CD14-positive monocyte (primary cell): ENCODE measurements at regions not wholly inside any gene's neighbourhood (a gene's known extent, or its start where the extent isn't known, plus 50 kb on each side); places are given as distances from the start of the nearest gene placed in this dataset.

ENCODE experiments used
- DNase-seq, 3 donors: peaks; one replicate each; pipeline ENCODE4 v3.0.0-alpha.2; 2011 to 2022
- H2AFZ ChIP-seq: 2 replicates; pipeline ENCODE4 v1.6.0; 2012; ENCODE audit warnings: mild to moderate bottlenecking, low read depth, low read length, inconsistent platforms; ENCODE audit not compliant: insufficient read depth, poor library complexity, severe bottlenecking
- H3K27ac ChIP-seq, 2 donors: 1 replicate in 1 of 2; 2 replicates in 1 of 2; pipeline ENCODE4 v1.5.1; 2012 to 2013; ENCODE audit warnings: low read length in 2 of 2, control low read depth in 1 of 2, inconsistent platforms in 1 of 2, low read depth in 1 of 2, mild to moderate bottlenecking in 1 of 2
- H3K27me3 ChIP-seq, 2 donors: one replicate each; pipeline versions ENCODE4 v1.6.0 to v1.6.1; 2011 to 2013; ENCODE audit warnings: low read length in 2 of 2; ENCODE audit not compliant: control insufficient read depth in 2 of 2, insufficient read depth in 2 of 2
- H3K36me3 ChIP-seq, 2 donors: replicated peaks in 1 of 2; 1 replicate in 1 of 2; 2 replicates in 1 of 2; pipeline versions ENCODE4 v1.5.1 to v1.6.1; 2012 to 2013; ENCODE audit warnings: low read length in 2 of 2, control low read depth in 1 of 2, inconsistent platforms in 1 of 2, mild to moderate bottlenecking in 1 of 2; ENCODE audit not compliant: insufficient read depth in 2 of 2, control insufficient read depth in 1 of 2
- H3K4me1 ChIP-seq, 2 donors: 1 replicate in 1 of 2; 2 replicates in 1 of 2; pipeline versions ENCODE4 v1.5.1 to v1.6.1; 2012 to 2013; ENCODE audit warnings: low read length in 2 of 2, control low read depth in 1 of 2, inconsistent platforms in 1 of 2, mild to moderate bottlenecking in 1 of 2, moderate library complexity in 1 of 2; ENCODE audit not compliant: insufficient read depth in 2 of 2, control insufficient read depth in 1 of 2
- H3K4me2 ChIP-seq: replicated peaks from 2 replicates; pipeline ENCODE3; 2012; ENCODE audit warnings: low read length, moderate library complexity, mild to moderate bottlenecking; ENCODE audit not compliant: poor library complexity, severe bottlenecking; ENCODE audit errors: extremely low read depth
- H3K4me3 ChIP-seq, 3 experiments: fragments of 200-600 bp in 1 of 3; sonication (generic) in 1 of 3; replicated peaks in 1 of 3; 1 replicate in 2 of 3; 2 replicates in 1 of 3; pipeline ENCODE4 v1.5.1; 2011 to 2013; ENCODE audit warnings: low read length in 3 of 3, mild to moderate bottlenecking in 3 of 3, control low read depth in 2 of 3, low read depth in 2 of 3, inconsistent platforms in 1 of 3, moderate library complexity in 1 of 3
- H3K79me2 ChIP-seq: 2 replicates; pipeline ENCODE4 v1.6.0; 2012; ENCODE audit warnings: mild to moderate bottlenecking, control low read depth, inconsistent platforms, low read length, moderate library complexity; ENCODE audit not compliant: insufficient read depth
- H3K9ac ChIP-seq: 2 replicates; pipeline ENCODE4 v1.6.0; 2017; ENCODE audit warnings: low read length, mild to moderate bottlenecking; ENCODE audit not compliant: insufficient read depth, poor library complexity, severe bottlenecking
- H3K9me3 ChIP-seq, 2 donors: replicated peaks in 1 of 2; 1 replicate in 1 of 2; 2 replicates in 1 of 2; pipeline versions ENCODE4 v1.5.1 to v1.6.1; 2012 to 2013; ENCODE audit warnings: low read length in 2 of 2, control low read depth in 1 of 2; ENCODE audit not compliant: control insufficient read depth in 1 of 2, insufficient read depth in 1 of 2
- H4K20me1 ChIP-seq: 2 replicates; pipeline ENCODE4 v1.6.0; 2012; ENCODE audit warnings: mild to moderate bottlenecking, low read length, control low read depth, moderate library complexity; ENCODE audit not compliant: insufficient read depth
- H3K27ac Mint-ChIP-seq, 7 donors: one replicate each; pipeline ENCODE4 v1.8.0; 2020; ENCODE audit warnings: mild to moderate bottlenecking in 7 of 7, mixed read lengths in 7 of 7, moderate library complexity in 6 of 7, inconsistent platforms in 2 of 7
- H3K27me3 Mint-ChIP-seq, 3 donors: one replicate each; pipeline ENCODE4 v1.8.0; 2021 to 2022; ENCODE audit warnings: low read depth in 3 of 3, mild to moderate bottlenecking in 3 of 3, mixed read lengths in 3 of 3, moderate library complexity in 3 of 3, inconsistent platforms in 1 of 3
- H3K36me3 Mint-ChIP-seq, 2 donors: one replicate each; pipeline ENCODE4 v1.8.0; 2020; ENCODE audit warnings: mixed read lengths in 2 of 2, inconsistent platforms in 1 of 2, mild to moderate bottlenecking in 1 of 2
- H3K4me1 Mint-ChIP-seq: one replicate; pipeline ENCODE4 v1.8.0; 2020; ENCODE audit warnings: mild to moderate bottlenecking, mixed read lengths
- H3K4me3 Mint-ChIP-seq, 2 donors: one replicate each; pipeline ENCODE4 v1.8.0; 2020; ENCODE audit warnings: mild to moderate bottlenecking in 2 of 2, mixed read lengths in 2 of 2, moderate library complexity in 1 of 2
- H3K9me3 Mint-ChIP-seq, 7 donors: one replicate each; pipeline ENCODE4 v1.8.0; 2020 to 2022; ENCODE audit warnings: mixed read lengths in 7 of 7, mild to moderate bottlenecking in 6 of 7, moderate library complexity in 6 of 7, inconsistent platforms in 2 of 7
- CTCF ChIP-seq: fragments of 200-600 bp; IDR thresholded peaks from one replicate; pipeline ENCODE4 v1.8.0; 2022; ENCODE audit warnings: antibody characterized with exemption, mild to moderate bottlenecking
- WGBS: methylation state at CpG from one replicate; pipeline ENCODE4 v1.1.5; 2013; ENCODE audit warnings: missing lambda C conversion rate; ENCODE audit not compliant: insufficient coverage; 5-methylcytosine and 5-hydroxymethylcytosine counted together
- intact Hi-C, 2 donors: fragments of 100-400 bp; cut with micrococcal nuclease; formaldehyde crosslinking; loops; one replicate each; pipeline versions ENCODE4 v1.15.0 to v1.15.1; 2023

- no peak for DNase-seq
- no peaks in the 10 kb centered on the region for H3K9me3 ChIP-seq
- no peak overlapping the region for H3K9ac ChIP-seq
- TF ChIP-seq CTCF = no peak
- peaks cover 0 to 2% (median 0%) of the 10 kb centered on the region in 3 donors for H3K27me3 Mint-ChIP-seq
- H4K20me1 ChIP-seq = no peaks in the 10 kb centered on the region
- H3K36me3 Mint-ChIP-seq = no peaks in the 10 kb centered on the region
- no peaks in the 10 kb centered on the region for H3K4me1 ChIP-seq
- no peak overlapping the region for H3K4me2 ChIP-seq
- H3K4me1 Mint-ChIP-seq = no peaks in the 10 kb centered on the region
- no peaks in the 10 kb centered on the region for H3K36me3 ChIP-seq
- H2AFZ ChIP-seq = no peak overlapping the region
- no peaks in the 10 kb centered on the region for H3K79me2 ChIP-seq
- intact Hi-C loops = no loop called here
- no peak overlapping the region for H3K4me3 ChIP-seq
- H3K27ac Mint-ChIP-seq = no peak overlapping the region
- no CpG with 5 or more reads among the region's 1 CpG for WGBS
- H3K9me3 Mint-ChIP-seq = peaks cover 0 to 3% (median 1%) of the 10 kb centered on the region in 7 donors
- no peak overlapping the region for H3K4me3 Mint-ChIP-seq
- H3K27ac ChIP-seq = no peak overlapping the region
- H3K27me3 ChIP-seq = no peaks in the 10 kb centered on the region
Measured at GRCh38 chr4:156036496-156036895, 82.8 kb upstream of the CTSO start.

GRCh38 chr4:156029691-156030090 lies 76.0 kb upstream of the CTSO start:
- Mint-ChIP-seq H3K27ac (no peak overlapping the region), H3K4me3 (no peak overlapping the region)

More at GRCh38 chr4:156029691-156030090, 76.0 kb upstream of the CTSO start:
- H3K27me3 ChIP-seq = no peaks in the 10 kb centered on the region
- no peak overlapping the region for H3K4me3 ChIP-seq
- H2AFZ ChIP-seq = no peak overlapping the region
- H3K27ac ChIP-seq = no peak overlapping the region
- TF ChIP-seq CTCF = no peak
- Mint-ChIP-seq H3K27me3 (peaks cover 0 to 4% (median 0%) of the 10 kb centered on the region in 3 donors), H3K4me1 (no peaks in the 10 kb centered on the region), H3K36me3 (no peaks in the 10 kb centered on the region), H3K9me3 (peaks cover 0 to 3% (median 0%) of the 10 kb centered on the region in 7 donors)
- H3K9ac ChIP-seq = no peak overlapping the region
- H3K79me2 ChIP-seq = no peaks in the 10 kb centered on the region
- H3K9me3 ChIP-seq = no peaks in the 10 kb centered on the region
- WGBS = 100% methylated on average over 1 of the region's 1 CpG
- DNase-seq = no peak
- intact Hi-C loops = no loop called here
- no peaks in the 10 kb centered on the region for H3K36me3 ChIP-seq
- no peak overlapping the region for H3K4me2 ChIP-seq
- no peaks in the 10 kb centered on the region for H3K4me1 ChIP-seq
- H4K20me1 ChIP-seq = no peaks in the 10 kb centered on the region
